Left lung (tissue), 4 donors: ENCODE measurements at regions not wholly inside any gene's neighbourhood (a gene's known extent, or its start where the extent isn't known, plus 50 kb on each side); places are given as distances from the start of the nearest gene placed in this dataset.

ENCODE experiments used
- ATAC-seq: fragments of 200-7000 bp; cut with Tn5 transposase; one replicate; pipeline ENCODE4 v1.9.1; 2020; ENCODE audit warnings: moderate library complexity
- DNase-seq, 4 donors: peaks; one replicate each; pipeline ENCODE4 v3.0.0-alpha.2; 2013 to 2020
- H3K27ac ChIP-seq, 2 donors: fragments of 200-600 bp; sonication (generic) in 1 of 2; one replicate each; pipeline versions ENCODE4 v1.5.0 to v1.8.0; 2020 to 2021
- H3K27me3 ChIP-seq, 2 donors: fragments of 200-600 bp; sonication (generic) in 1 of 2; one replicate each; pipeline versions ENCODE4 v1.5.0 to v1.8.0; 2020 to 2021
- H3K36me3 ChIP-seq, 2 donors: fragments of 200-600 bp; sonication (generic) in 1 of 2; one replicate each; pipeline versions ENCODE4 v1.5.0 to v1.8.0; 2020 to 2021
- H3K4me1 ChIP-seq, 2 donors: fragments of 200-600 bp; one replicate each; pipeline ENCODE4 v1.8.0; 2021
- H3K4me3 ChIP-seq, 2 donors: fragments of 200-600 bp; sonication (generic) in 1 of 2; one replicate each; pipeline versions ENCODE4 v1.5.0 to v1.8.0; 2020 to 2021; ENCODE audit warnings: mild to moderate bottlenecking in 1 of 2
- H3K9me3 ChIP-seq, 2 donors: fragments of 200-600 bp; sonication (generic) in 1 of 2; one replicate each; pipeline versions ENCODE4 v1.5.0 to v1.8.0; 2020 to 2021
- intact Hi-C, 2 donors: fragments of 100-400 bp; cut with DNase I; formaldehyde crosslinking; loops; one replicate each; pipeline versions ENCODE4 v1.11.2 to v1.14.2; 2022
- TF ChIP-seq, protein P1 (sequence below), 2 donors: fragments of 200-600 bp; sonication (generic) in 1 of 2; IDR thresholded peaks; one replicate each; pipeline versions ENCODE4 v1.5.0 to v1.8.0; 2021; ENCODE audit warnings: antibody characterized with exemption in 2 of 2
- donor health status: DM: no; HTN: yes; CAD: no.
- donor health status: DM: no; HTN: no; CAD: no.

GRCh38 chr18:37649930-37650329 lies 84.3 kb upstream of the CELF4 start:
- H3K36me3 ChIP-seq: no peaks in the 10 kb centered on the region
- intact Hi-C loops: no loop called here

GRCh38 chr18:37649416-37649815 lies 83.8 kb upstream of the CELF4 start:
- H3K9me3 ChIP-seq: peaks cover 0 to 41% of the 10 kb centered on the region in 2 donors
- H3K4me3 ChIP-seq: no peak overlapping the region
- ATAC-seq (no peak), DNase-seq (no peak)
- TF ChIP-seq, protein P1, sequence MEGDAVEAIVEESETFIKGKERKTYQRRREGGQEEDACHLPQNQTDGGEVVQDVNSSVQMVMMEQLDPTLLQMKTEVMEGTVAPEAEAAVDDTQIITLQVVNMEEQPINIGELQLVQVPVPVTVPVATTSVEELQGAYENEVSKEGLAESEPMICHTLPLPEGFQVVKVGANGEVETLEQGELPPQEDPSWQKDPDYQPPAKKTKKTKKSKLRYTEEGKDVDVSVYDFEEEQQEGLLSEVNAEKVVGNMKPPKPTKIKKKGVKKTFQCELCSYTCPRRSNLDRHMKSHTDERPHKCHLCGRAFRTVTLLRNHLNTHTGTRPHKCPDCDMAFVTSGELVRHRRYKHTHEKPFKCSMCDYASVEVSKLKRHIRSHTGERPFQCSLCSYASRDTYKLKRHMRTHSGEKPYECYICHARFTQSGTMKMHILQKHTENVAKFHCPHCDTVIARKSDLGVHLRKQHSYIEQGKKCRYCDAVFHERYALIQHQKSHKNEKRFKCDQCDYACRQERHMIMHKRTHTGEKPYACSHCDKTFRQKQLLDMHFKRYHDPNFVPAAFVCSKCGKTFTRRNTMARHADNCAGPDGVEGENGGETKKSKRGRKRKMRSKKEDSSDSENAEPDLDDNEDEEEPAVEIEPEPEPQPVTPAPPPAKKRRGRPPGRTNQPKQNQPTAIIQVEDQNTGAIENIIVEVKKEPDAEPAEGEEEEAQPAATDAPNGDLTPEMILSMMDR (IDR thresholded peaks at IDR 0.05): no peak
- H3K27me3 ChIP-seq: no peaks in the 10 kb centered on the region
- no peaks in the 10 kb centered on the region for H3K4me1 ChIP-seq
- intact Hi-C loops: no loop called here
- no peak overlapping the region for H3K27ac ChIP-seq
- no peaks in the 10 kb centered on the region for H3K36me3 ChIP-seq

More at GRCh38 chr18:37649930-37650329, 84.3 kb upstream of the CELF4 start:
- TF ChIP-seq, protein P1 (IDR thresholded peaks at IDR 0.05): no peak
- Histone ChIP-seq H3K9me3 (peaks cover 0 to 36% of the 10 kb centered on the region in 2 donors), H3K27me3 (no peaks in the 10 kb centered on the region), H3K27ac (no peak overlapping the region), H3K4me1 (no peaks in the 10 kb centered on the region), H3K4me3 (no peak overlapping the region)
- ATAC-seq: no peak
- DNase-seq: no peak

DNA sequence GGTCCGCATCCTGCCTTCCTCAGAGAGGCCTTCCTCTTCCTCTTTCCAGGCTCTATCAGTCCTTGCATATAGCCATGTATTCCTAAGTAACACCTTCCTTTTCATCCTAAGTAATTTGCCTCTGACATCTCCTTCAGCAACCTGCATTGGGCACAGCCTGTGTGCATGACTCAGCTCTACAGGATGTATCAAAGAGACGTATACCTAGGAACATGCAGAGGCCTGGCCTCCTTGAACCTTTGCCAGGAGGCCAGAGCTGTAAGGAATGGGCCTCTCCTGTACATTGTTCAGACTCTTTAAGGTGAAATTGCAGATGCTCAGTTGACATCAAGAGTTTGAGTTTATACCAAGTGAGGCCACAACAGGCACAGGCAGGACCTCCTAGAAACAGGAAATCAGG lies 76.0 kb upstream of the CELF4 start:
- DNase-seq (no peak), ATAC-seq (no peak)
- intact Hi-C loops: no loop called here
- Histone ChIP-seq H3K9me3 (peaks cover 0 to 28% of the 10 kb centered on the region in 2 donors), H3K4me3 (no peak overlapping the region), H3K4me1 (no peaks in the 10 kb centered on the region), H3K27me3 (no peaks in the 10 kb centered on the region), H3K36me3 (no peaks in the 10 kb centered on the region), H3K27ac (no peak overlapping the region)
- TF ChIP-seq, protein P1 (IDR thresholded peaks at IDR 0.05): no peak

GRCh38 chr18:37640504-37640903 lies 74.9 kb upstream of the CELF4 start:
- H3K4me1 ChIP-seq: no peaks in the 10 kb centered on the region
- H3K27ac ChIP-seq: no peak overlapping the region
- H3K36me3 ChIP-seq: no peaks in the 10 kb centered on the region
- no peak for ATAC-seq
- TF ChIP-seq, protein P1 (IDR thresholded peaks at IDR 0.05): no peak
- H3K27me3 ChIP-seq: no peaks in the 10 kb centered on the region
- peaks cover 0 to 19% of the 10 kb centered on the region in 2 donors for H3K9me3 ChIP-seq
- intact Hi-C loops: no loop called here
- no peak overlapping the region for H3K4me3 ChIP-seq
- no peak for DNase-seq

- Histone ChIP-seq H3K4me1 (no peaks in the 10 kb centered on the region), H3K9me3 (peaks cover 0 to 12% of the 10 kb centered on the region in 2 donors), H3K27me3 (no peaks in the 10 kb centered on the region), H3K27ac (no peak overlapping the region), H3K36me3 (no peaks in the 10 kb centered on the region), H3K4me3 (no peak overlapping the region)
- ATAC-seq: peak; percentile 45
- intact Hi-C loops: no loop called here
- DNase-seq: no peak
- TF ChIP-seq, protein P1 (IDR thresholded peaks at IDR 0.05): no peak
Measured at GRCh38 chr18:37639846-37640245, 74.2 kb upstream of the CELF4 start.
